ENCODE measurements at regions not wholly inside any gene's neighbourhood (a gene's known extent, or its start where the extent isn't known, plus 50 kb on each side); places are given as distances from the start of the nearest gene placed in this dataset.

- no peak overlapping the region for H3K4me3 ChIP-seq (ENCODE audit: low read depth, low read length)
- DNase-seq (ENCODE audit: low read depth) = no peak
- TF ChIP-seq MAX (IDR thresholded peaks at IDR 0.05; ENCODE audit: low read depth, low read length) (no peak), CTCF (IDR thresholded peaks at IDR 0.05; ENCODE audit: low read depth, low read length) (no peak), POLR2A (IDR thresholded peaks at IDR 0.05; ENCODE audit: extremely low read depth, insufficient read length) (no peak), MYC (IDR thresholded peaks at IDR 0.05; ENCODE audit: low read depth, low read length) (no peak)
These were observed 91.7 kb downstream of the CHST1 start for GRCh38 chr11:45573728-45574127.

- H3K4me3 ChIP-seq (ENCODE audit: low read depth, low read length) = no peak overlapping the region
- DNase-seq (ENCODE audit: low read depth) = no peak
- TF ChIP-seq MYC (IDR thresholded peaks at IDR 0.05; ENCODE audit: low read depth, low read length) (no peak), POLR2A (IDR thresholded peaks at IDR 0.05; ENCODE audit: extremely low read depth, insufficient read length) (no peak), CTCF (IDR thresholded peaks at IDR 0.05; ENCODE audit: low read depth, low read length) (no peak), MAX (IDR thresholded peaks at IDR 0.05; ENCODE audit: low read depth, low read length) (no peak)
These were observed 92.9 kb downstream of the CHST1 start for GRCh38 chr11:45572354-45573123.

- DNase-seq (ENCODE audit: low read depth) = no peak
- TF ChIP-seq CTCF (IDR thresholded peaks at IDR 0.05; ENCODE audit: low read depth, low read length) (no peak), MYC (IDR thresholded peaks at IDR 0.05; ENCODE audit: low read depth, low read length) (no peak), MAX (IDR thresholded peaks at IDR 0.05; ENCODE audit: low read depth, low read length) (no peak), POLR2A (IDR thresholded peaks at IDR 0.05; ENCODE audit: extremely low read depth, insufficient read length) (no peak)
- no peak overlapping the region for H3K4me3 ChIP-seq (ENCODE audit: low read depth, low read length)
These were observed 95.6 kb downstream of the CHST1 start for GRCh38 chr11:45569776-45570175.

GRCh38 chr11:45568049-45568448, 97.4 kb downstream of the CHST1 start:
- TF ChIP-seq MAX (IDR thresholded peaks at IDR 0.05; ENCODE audit: low read depth, low read length) (no peak), MYC (IDR thresholded peaks at IDR 0.05; ENCODE audit: low read depth, low read length) (no peak)

GRCh38 chr11:45565446-45565988, 99.9 kb downstream of the CHST1 start:
- no peak for TF ChIP-seq CTCF (IDR thresholded peaks at IDR 0.05; ENCODE audit: low read depth, low read length)
- TF ChIP-seq MAX (IDR thresholded peaks at IDR 0.05; ENCODE audit: low read depth, low read length) = no peak
- no peak for TF ChIP-seq POLR2A (IDR thresholded peaks at IDR 0.05; ENCODE audit: extremely low read depth, insufficient read length)
- TF ChIP-seq MYC (IDR thresholded peaks at IDR 0.05; ENCODE audit: low read depth, low read length) = no peak
- H3K4me3 ChIP-seq (ENCODE audit: low read depth, low read length) = no peak overlapping the region
- DNase-seq (ENCODE audit: low read depth) = no peak

More at GRCh38 chr11:45568049-45568448, 97.4 kb downstream of the CHST1 start:
- no peak for DNase-seq (ENCODE audit: low read depth)
- no peak overlapping the region for H3K4me3 ChIP-seq (ENCODE audit: low read depth, low read length)

GRCh38 chr11:45563810-45564209, 101.6 kb downstream of the CHST1 start:
- H3K4me3 ChIP-seq (ENCODE audit: low read depth, low read length) = no peak overlapping the region
- no peak for DNase-seq (ENCODE audit: low read depth)
- TF ChIP-seq POLR2A (IDR thresholded peaks at IDR 0.05; ENCODE audit: extremely low read depth, insufficient read length) = no peak
- TF ChIP-seq MAX (IDR thresholded peaks at IDR 0.05; ENCODE audit: low read depth, low read length) = no peak
- no peak for TF ChIP-seq MYC (IDR thresholded peaks at IDR 0.05; ENCODE audit: low read depth, low read length)
- TF ChIP-seq CTCF (IDR thresholded peaks at IDR 0.05; ENCODE audit: low read depth, low read length) = no peak
